ENCODE measurements at regions not wholly inside any gene's neighbourhood (a gene's known extent, or its start where the extent isn't known, plus 50 kb on each side); places are given as distances from the start of the nearest gene placed in this dataset.

GRCh38 chr16:86673956-86674453 is 95.7 kb downstream of the FOXL1 start:
- no peak overlapping the region for H3K4me3 ChIP-seq
- ATAC-seq = no peak
- no peak overlapping the region for H3K4me2 ChIP-seq (ENCODE audit: control insufficient read depth, insufficient read depth)
- H3K9ac ChIP-seq (ENCODE audit: control insufficient read depth, insufficient read depth, low read length) = no peak overlapping the region
- no peaks in the 10 kb centered on the region for H3K4me1 ChIP-seq (ENCODE audit: control insufficient read depth, insufficient read depth, low read length)
- RAD21 ChIA-PET (ENCODE audit: unreplicated experiment) = no interaction called here
- POLR2A ChIA-PET = no interaction called here
- DNase-seq (ENCODE audit: low read depth, low spot score) = no peak
- no peak for FAIRE-seq
- no peak overlapping the region for H3K27ac ChIP-seq (ENCODE audit: control insufficient read depth, insufficient read depth)
- H4K20me1 ChIP-seq (ENCODE audit: control insufficient read depth, insufficient read depth) = no peaks in the 10 kb centered on the region
- TF ChIP-seq CREB1 (IDR thresholded peaks at IDR 0.05; ENCODE audit: low read depth) (no peak), HDAC6 (IDR thresholded peaks at IDR 0.05; ENCODE audit: unreplicated experiment) (no peak)
- no TSS peak for BruUV-seq (replicated peaks)
- CTCF ChIA-PET = no interaction called here
- SMC1A ChIA-PET (ENCODE audit: uncharacterized antibody, unreplicated experiment) = no interaction called here
- WGBS (ENCODE audit: insufficient coverage, insufficient replicate concordance, low lambda C conversion rate, missing lambda C conversion rate) = 62% methylated on average over 3 of the region's 3 CpGs
- in situ Hi-C loops (cut with MboI) (no loop called here), intact Hi-C loops (cut with micrococcal nuclease; ENCODE audit: unreplicated experiment) (no loop called here)
- H2AFZ ChIP-seq (ENCODE audit: control insufficient read depth, low read depth, low read length) = no peak overlapping the region
- H3K79me2 ChIP-seq (ENCODE audit: control insufficient read depth, insufficient read depth, low read length) = no peaks in the 10 kb centered on the region
- H3K9me3 ChIP-seq (replicated peaks; ENCODE audit: control insufficient read depth, insufficient read depth, low read length) = no peaks in the 10 kb centered on the region; the same call in 2 of the 3 replicates
- H3K27me3 ChIP-seq (replicated peaks in 1 of 2; ENCODE audit: control insufficient read depth in 2 of 2, insufficient read depth in 2 of 2, low read length in 1 of 2) = no peaks in the 10 kb centered on the region
- no peaks in the 10 kb centered on the region for H3K36me3 ChIP-seq (ENCODE audit: control insufficient read depth in 2 of 2, insufficient read depth in 2 of 2, low read length in 1 of 2)

- 15% methylated on average over 4 of the region's 4 CpGs for WGBS (ENCODE audit: insufficient coverage, insufficient replicate concordance, low lambda C conversion rate, missing lambda C conversion rate)
- Histone ChIP-seq H4K20me1 (ENCODE audit: control insufficient read depth, insufficient read depth) (no peaks in the 10 kb centered on the region), H3K27me3 (replicated peaks in 1 of 2; ENCODE audit: control insufficient read depth in 2 of 2, insufficient read depth in 2 of 2, low read length in 1 of 2) (no peaks in the 10 kb centered on the region; a peak in 1 of 4 replicates), H3K27ac (ENCODE audit: control insufficient read depth, insufficient read depth) (no peak overlapping the region), H3K79me2 (ENCODE audit: control insufficient read depth, insufficient read depth, low read length) (no peaks in the 10 kb centered on the region), H3K4me2 (ENCODE audit: control insufficient read depth, insufficient read depth) (no peak overlapping the region), H3K4me3 (no peak overlapping the region), H3K9me3 (replicated peaks; ENCODE audit: control insufficient read depth, insufficient read depth, low read length) (no peaks in the 10 kb centered on the region; the same call in 2 of the 3 replicates), H3K36me3 (ENCODE audit: control insufficient read depth in 2 of 2, insufficient read depth in 2 of 2, low read length in 1 of 2) (no peaks in the 10 kb centered on the region), H3K4me1 (ENCODE audit: control insufficient read depth, insufficient read depth, low read length) (no peaks in the 10 kb centered on the region), H3K9ac (ENCODE audit: control insufficient read depth, insufficient read depth, low read length) (no peak overlapping the region), H2AFZ (ENCODE audit: control insufficient read depth, low read depth, low read length) (no peak overlapping the region)
- ATAC-seq (no peak), DNase-seq (ENCODE audit: low read depth, low spot score) (no peak), FAIRE-seq (no peak)
- BruUV-seq (replicated peaks) = no TSS peak
- RAD21 ChIA-PET (ENCODE audit: unreplicated experiment) = no interaction called here
- in situ Hi-C loops (cut with MboI) (no loop called here), intact Hi-C loops (cut with micrococcal nuclease; ENCODE audit: unreplicated experiment) (no loop called here)
- POLR2A ChIA-PET = no interaction called here
- TF ChIP-seq FOS (IDR thresholded peaks at IDR 0.05; ENCODE audit: borderline replicate concordance, extremely low read depth, insufficient read length) (no peak), KAT2A (conservative IDR thresholded peaks at IDR 0.05; ENCODE audit: control insufficient read depth, low read depth, low read length) (no peak), MEF2B (IDR thresholded peaks at IDR 0.05; ENCODE audit: partially characterized antibody, poor library complexity, severe bottlenecking) (no peak), KDM1A (IDR thresholded peaks at IDR 0.05; ENCODE audit: borderline replicate concordance) (no peak), YY1 (IDR thresholded peaks at IDR 0.05; ENCODE audit: low read depth, low read length) (no peak), SREBF2 (IDR thresholded peaks at IDR 0.05; ENCODE audit: low read length) (no peak), JUND (IDR thresholded peaks at IDR 0.05; ENCODE audit: low read depth, low read length) (no peak), USF1 (IDR thresholded peaks at IDR 0.05; ENCODE audit: borderline replicate concordance, extremely low read length, insufficient read depth, low read depth, low read length) (no peak), YBX1 (IDR thresholded peaks at IDR 0.05) (no peak)
- CTCF ChIA-PET = no interaction called here
- SMC1A ChIA-PET (ENCODE audit: uncharacterized antibody, unreplicated experiment) = interaction anchor here (1.0 kb wide), 1 partner anchor 9 kb away, joined by 3 read pairs; no protein-coding TSS in a partner anchor
Observed at GRCh38 chr16:86676254-86676670, 97.9 kb downstream of the FOXL1 start.
